Thyroid gland (tissue), 4 donors: ENCODE measurements at regions not wholly inside any gene's neighbourhood (a gene's known extent, or its start where the extent isn't known, plus 50 kb on each side); places are given as distances from the start of the nearest gene placed in this dataset.

ENCODE experiments used
- CTCF ChIP-seq, 6 experiments: fragments of 200-600 bp in 3 of 6; fragments of 450-650 bp in 3 of 6; sonication (generic) in 3 of 6; IDR thresholded peaks; one replicate each; pipeline ENCODE4 v1.5.1; 2016 to 2019; ENCODE audit warnings: antibody characterized with exemption in 6 of 6, mild to moderate bottlenecking in 2 of 6, inconsistent platforms in 1 of 6, moderate library complexity in 1 of 6
- POLR2A ChIP-seq, 2 donors: fragments of 450-650 bp; IDR thresholded peaks; one replicate each; pipeline ENCODE4 v1.6.1; 2017; ENCODE audit warnings: antibody characterized with exemption in 2 of 2, mild to moderate bottlenecking in 2 of 2, moderate library complexity in 1 of 2

- TF ChIP-seq CTCF (IDR thresholded peaks at IDR 0.05) (no peak), POLR2A (IDR thresholded peaks at IDR 0.05) (no peak)
These were observed 870.3 kb downstream of the TBC1D22A start for GRCh38 chr22:47632701-47633100.
